ENCODE measurements at regions not wholly inside any gene's neighbourhood (a gene's known extent, or its start where the extent isn't known, plus 50 kb on each side); places are given as distances from the start of the nearest gene placed in this dataset.

DNA sequence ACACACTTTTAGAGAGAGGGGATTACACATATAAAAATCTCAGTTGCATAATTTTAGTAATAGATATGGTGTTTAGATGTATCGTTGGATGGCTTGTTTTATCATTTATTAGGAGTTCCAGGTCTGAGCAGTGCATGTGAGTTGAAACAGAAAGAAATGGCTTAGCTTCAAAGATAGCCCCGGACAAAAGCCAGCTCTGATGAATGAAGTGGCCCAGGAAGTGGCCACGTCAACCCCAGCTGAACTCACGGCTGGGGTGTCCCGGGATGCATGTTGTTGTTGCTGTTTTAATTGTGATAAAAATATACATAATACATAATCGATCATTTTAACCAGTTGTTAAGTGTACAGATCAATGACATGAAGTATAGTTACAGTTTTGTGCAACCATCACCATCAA is 1513.6 kb downstream of the BRD1 start:
- no peak for DNase-seq (ENCODE audit: low read depth, low spot score)
- no peaks in the 10 kb centered on the region for H3K4me1 ChIP-seq (ENCODE audit: control insufficient read depth, insufficient read depth, low read length)
- no peak for TF ChIP-seq TCF7L2 (IDR thresholded peaks at IDR 0.05; ENCODE audit: low read depth, low read length)
- TF ChIP-seq, protein P1, sequence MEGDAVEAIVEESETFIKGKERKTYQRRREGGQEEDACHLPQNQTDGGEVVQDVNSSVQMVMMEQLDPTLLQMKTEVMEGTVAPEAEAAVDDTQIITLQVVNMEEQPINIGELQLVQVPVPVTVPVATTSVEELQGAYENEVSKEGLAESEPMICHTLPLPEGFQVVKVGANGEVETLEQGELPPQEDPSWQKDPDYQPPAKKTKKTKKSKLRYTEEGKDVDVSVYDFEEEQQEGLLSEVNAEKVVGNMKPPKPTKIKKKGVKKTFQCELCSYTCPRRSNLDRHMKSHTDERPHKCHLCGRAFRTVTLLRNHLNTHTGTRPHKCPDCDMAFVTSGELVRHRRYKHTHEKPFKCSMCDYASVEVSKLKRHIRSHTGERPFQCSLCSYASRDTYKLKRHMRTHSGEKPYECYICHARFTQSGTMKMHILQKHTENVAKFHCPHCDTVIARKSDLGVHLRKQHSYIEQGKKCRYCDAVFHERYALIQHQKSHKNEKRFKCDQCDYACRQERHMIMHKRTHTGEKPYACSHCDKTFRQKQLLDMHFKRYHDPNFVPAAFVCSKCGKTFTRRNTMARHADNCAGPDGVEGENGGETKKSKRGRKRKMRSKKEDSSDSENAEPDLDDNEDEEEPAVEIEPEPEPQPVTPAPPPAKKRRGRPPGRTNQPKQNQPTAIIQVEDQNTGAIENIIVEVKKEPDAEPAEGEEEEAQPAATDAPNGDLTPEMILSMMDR (IDR thresholded peaks at IDR 0.05), result no peak
- TF ChIP-seq, protein P2, sequence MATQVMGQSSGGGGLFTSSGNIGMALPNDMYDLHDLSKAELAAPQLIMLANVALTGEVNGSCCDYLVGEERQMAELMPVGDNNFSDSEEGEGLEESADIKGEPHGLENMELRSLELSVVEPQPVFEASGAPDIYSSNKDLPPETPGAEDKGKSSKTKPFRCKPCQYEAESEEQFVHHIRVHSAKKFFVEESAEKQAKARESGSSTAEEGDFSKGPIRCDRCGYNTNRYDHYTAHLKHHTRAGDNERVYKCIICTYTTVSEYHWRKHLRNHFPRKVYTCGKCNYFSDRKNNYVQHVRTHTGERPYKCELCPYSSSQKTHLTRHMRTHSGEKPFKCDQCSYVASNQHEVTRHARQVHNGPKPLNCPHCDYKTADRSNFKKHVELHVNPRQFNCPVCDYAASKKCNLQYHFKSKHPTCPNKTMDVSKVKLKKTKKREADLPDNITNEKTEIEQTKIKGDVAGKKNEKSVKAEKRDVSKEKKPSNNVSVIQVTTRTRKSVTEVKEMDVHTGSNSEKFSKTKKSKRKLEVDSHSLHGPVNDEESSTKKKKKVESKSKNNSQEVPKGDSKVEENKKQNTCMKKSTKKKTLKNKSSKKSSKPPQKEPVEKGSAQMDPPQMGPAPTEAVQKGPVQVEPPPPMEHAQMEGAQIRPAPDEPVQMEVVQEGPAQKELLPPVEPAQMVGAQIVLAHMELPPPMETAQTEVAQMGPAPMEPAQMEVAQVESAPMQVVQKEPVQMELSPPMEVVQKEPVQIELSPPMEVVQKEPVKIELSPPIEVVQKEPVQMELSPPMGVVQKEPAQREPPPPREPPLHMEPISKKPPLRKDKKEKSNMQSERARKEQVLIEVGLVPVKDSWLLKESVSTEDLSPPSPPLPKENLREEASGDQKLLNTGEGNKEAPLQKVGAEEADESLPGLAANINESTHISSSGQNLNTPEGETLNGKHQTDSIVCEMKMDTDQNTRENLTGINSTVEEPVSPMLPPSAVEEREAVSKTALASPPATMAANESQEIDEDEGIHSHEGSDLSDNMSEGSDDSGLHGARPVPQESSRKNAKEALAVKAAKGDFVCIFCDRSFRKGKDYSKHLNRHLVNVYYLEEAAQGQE (IDR thresholded peaks at IDR 0.05; ENCODE audit: insufficient read depth in 1 of 2, low read depth in 2 of 2, low read length in 1 of 2), result no peak
- TF ChIP-seq SIN3A (IDR thresholded peaks at IDR 0.05; ENCODE audit: borderline replicate concordance, insufficient read depth, low read depth, low read length), result no peak
- TF ChIP-seq POLR2AphosphoS5 (IDR thresholded peaks at IDR 0.05; ENCODE audit: low read depth, low read length), result no peak
- ChIA-PET POLR2A (no interaction called here), CTCF (no interaction called here)
- H3K27me3 ChIP-seq (ENCODE audit: control insufficient read depth, insufficient read depth, low read length), result no peaks in the 10 kb centered on the region
- no peak for ATAC-seq
- H3K36me3 ChIP-seq (ENCODE audit: control insufficient read depth, insufficient read depth, low read length), result no peaks in the 10 kb centered on the region
- H3K9me3 ChIP-seq (ENCODE audit: control insufficient read depth, insufficient read depth, low read depth, low read length), result no peaks in the 10 kb centered on the region
- in situ Hi-C loops (cut with HindIII; ENCODE audit: low pct_unique_long_range_greater_than_20kb, low sequenced_read_pairs) (no loop called here), intact Hi-C loops (cut with micrococcal nuclease; ENCODE audit: unreplicated experiment) (no loop called here)
- no peak overlapping the region for H3K27ac ChIP-seq (ENCODE audit: low read length)
- H3K4me3 ChIP-seq (ENCODE audit: low read depth in 2 of 2, low read length in 2 of 2), result no peak overlapping the region
- BruUV-seq (replicated peaks), result no TSS peak

GRCh38 chr22:48313175-48313830 is 1514.4 kb downstream of the BRD1 start:
- CTCF ChIA-PET, result no interaction called here
- no peak overlapping the region for H3K4me3 ChIP-seq (ENCODE audit: low read depth in 2 of 2, low read length in 2 of 2)
- in situ Hi-C loops (cut with HindIII; ENCODE audit: low pct_unique_long_range_greater_than_20kb, low sequenced_read_pairs) (no loop called here), intact Hi-C loops (cut with micrococcal nuclease; ENCODE audit: unreplicated experiment) (no loop called here)
- no peaks in the 10 kb centered on the region for H3K27me3 ChIP-seq (ENCODE audit: control insufficient read depth, insufficient read depth, low read length)
- DNase-seq (ENCODE audit: low read depth, low spot score), result no peak
- H3K4me1 ChIP-seq (ENCODE audit: control insufficient read depth, insufficient read depth, low read length), result no peaks in the 10 kb centered on the region
- H3K27ac ChIP-seq (ENCODE audit: low read length), result no peak overlapping the region
- no peaks in the 10 kb centered on the region for H3K36me3 ChIP-seq (ENCODE audit: control insufficient read depth, insufficient read depth, low read length)
- TF ChIP-seq, protein P2 (IDR thresholded peaks at IDR 0.05; ENCODE audit: insufficient read depth in 1 of 2, low read depth in 2 of 2, low read length in 1 of 2), result no peak
- TF ChIP-seq, protein P1 (IDR thresholded peaks at IDR 0.05), result no peak
- no peak for TF ChIP-seq SIN3A (IDR thresholded peaks at IDR 0.05; ENCODE audit: borderline replicate concordance, insufficient read depth, low read depth, low read length)
- TF ChIP-seq TCF7L2 (IDR thresholded peaks at IDR 0.05; ENCODE audit: low read depth, low read length), result no peak
- no peak for TF ChIP-seq POLR2AphosphoS5 (IDR thresholded peaks at IDR 0.05; ENCODE audit: low read depth, low read length)
- no peak for ATAC-seq
- BruUV-seq (replicated peaks), result no TSS peak
- H3K9me3 ChIP-seq (ENCODE audit: control insufficient read depth, insufficient read depth, low read depth, low read length), result no peaks in the 10 kb centered on the region
- POLR2A ChIA-PET, result no interaction called here

Data from Panc1 (cell line).